ENCODE measurements at regions not wholly inside any gene's neighbourhood (a gene's known extent, or its start where the extent isn't known, plus 50 kb on each side); places are given as distances from the start of the nearest gene placed in this dataset.

- no peak for DNase-seq
These were observed 217.1 kb downstream of the PIK3R1 start for GRCh38 chr5:68432682-68433081.

DNA sequence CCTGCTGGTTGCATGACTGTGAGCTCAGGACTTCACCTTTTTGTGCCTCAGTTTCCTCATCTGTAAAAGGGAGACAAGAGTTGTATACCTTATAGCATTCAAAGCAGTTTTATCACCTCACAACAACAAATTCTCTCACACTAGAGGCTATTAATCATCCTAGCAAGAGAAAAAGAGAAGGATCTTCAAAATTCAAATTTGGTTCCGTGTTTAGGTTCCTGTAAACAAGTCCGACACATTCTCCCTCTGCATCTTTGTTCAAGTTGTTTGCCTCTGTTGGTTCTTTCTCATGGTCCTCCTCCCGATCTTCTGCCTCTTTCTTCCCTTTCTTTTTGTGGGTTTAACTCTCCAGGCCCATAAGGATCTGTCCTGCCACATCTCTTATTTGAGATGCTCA lies 218.0 kb downstream of the PIK3R1 start:
- DNase-seq: no peak

GRCh38 chr5:68433923-68434879 lies 218.6 kb downstream of the PIK3R1 start:
- no peak for DNase-seq

- DNase-seq: no peak
These were observed 220.1 kb downstream of the PIK3R1 start for GRCh38 chr5:68435611-68436010.

DNA sequence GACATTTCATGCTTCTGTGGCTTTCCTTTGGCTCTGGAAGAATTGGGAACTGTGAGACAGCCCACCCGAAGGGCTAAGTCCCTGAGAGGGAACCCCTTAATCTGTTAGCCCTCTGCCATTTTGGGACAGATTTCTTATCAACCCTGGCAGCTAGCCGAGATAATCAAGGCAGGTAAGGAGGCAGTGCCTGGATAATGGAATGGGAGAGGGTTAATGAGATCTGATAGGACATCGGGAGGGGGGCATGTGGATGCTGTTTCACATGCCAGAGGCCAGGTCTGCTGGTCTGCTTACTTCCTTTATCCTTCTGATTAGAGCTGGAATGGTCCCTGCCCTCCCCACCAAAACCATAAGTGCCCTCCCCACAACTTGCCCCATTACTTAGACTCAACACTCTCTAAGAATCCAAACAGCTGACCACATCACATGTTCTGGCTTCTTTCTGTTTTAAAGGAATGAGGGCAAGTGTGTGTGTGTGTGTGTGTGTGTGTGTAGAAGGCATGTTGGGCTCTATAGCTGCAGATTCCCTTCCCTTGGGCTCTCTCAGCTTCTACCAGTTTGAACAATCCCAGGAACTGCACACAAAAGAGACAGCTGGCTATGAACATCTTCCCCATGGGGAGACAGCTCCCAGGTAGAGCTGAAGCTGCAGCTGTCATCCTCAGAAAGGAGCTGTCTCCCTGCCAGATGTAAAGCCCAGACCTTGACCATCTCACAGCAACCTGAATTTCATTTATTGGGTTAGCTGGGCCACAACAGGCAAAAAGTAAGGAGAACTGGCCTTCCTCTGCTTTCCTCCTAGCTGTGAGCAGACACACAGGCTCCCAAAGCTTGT lies 221.3 kb downstream of the PIK3R1 start:
- DNase-seq: no peak

DNA sequence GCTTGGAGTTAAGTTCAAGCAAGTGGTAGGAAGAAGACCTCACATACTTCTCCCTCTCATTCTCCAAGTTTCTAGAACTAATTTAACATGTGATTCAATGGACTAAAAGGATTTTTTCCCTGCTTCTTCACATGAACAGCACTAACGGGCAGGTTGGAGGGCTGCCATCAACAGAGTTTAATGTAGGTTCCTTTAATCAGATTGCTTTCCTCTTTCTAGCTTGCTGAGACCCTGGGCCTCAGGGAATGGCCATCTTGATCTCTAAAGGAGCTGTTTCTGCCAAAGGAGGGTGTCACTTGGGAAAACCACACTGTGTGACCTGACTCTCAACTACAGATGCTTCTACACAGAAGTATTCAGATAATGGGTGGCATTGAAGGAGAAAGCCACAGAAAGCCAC lies 223.3 kb downstream of the PIK3R1 start:
- no peak for DNase-seq

- no peak for DNase-seq
These were observed 224.7 kb downstream of the PIK3R1 start for GRCh38 chr5:68440245-68440644.

DNA sequence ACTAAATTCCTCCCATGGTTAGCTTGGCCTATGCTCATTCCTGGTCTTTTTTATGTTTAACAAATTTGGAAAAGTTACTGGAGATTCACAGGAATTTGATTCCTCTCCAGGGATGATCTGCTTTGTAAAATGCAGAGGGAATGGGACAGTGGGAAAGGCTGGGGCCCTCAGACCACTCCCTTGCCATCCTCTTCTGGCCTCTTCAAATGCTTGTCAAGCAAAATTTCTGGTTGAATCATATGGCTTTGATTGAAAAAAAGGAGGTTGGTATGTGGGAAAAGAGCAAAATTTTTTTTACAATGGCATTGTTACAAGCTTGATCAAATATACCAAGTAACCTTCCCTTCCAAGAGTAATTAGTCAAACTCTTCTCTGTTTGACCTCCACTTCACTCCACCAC lies 225.1 kb downstream of the PIK3R1 start:
- DNase-seq: no peak

GRCh38 chr5:68441309-68442073 lies 225.9 kb downstream of the PIK3R1 start:
- DNase-seq: no peak

GRCh38 chr5:68443091-68443490 lies 227.5 kb downstream of the PIK3R1 start:
- no peak for DNase-seq

DNA sequence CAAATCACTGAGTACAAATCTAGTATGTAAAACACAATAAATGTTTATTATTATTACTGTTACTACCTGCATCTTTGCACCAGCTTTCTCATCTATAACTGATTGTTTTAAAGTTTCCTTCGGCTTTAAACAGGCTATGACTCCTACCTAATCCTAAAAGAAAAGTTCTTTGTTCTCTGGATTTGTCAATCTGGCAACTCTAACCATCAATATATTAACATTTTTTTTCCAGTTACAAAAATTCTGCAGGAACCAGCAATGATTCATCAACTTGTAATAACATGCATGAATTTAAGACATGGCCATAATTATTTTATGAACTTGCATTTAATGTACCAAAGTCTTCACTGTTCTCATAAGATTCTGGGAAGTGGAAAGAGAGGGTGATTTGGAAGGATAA lies 228.5 kb downstream of the PIK3R1 start:
- DNase-seq: no peak

- no peak for DNase-seq
These were observed 229.3 kb downstream of the PIK3R1 start for GRCh38 chr5:68444833-68445232.

DNA sequence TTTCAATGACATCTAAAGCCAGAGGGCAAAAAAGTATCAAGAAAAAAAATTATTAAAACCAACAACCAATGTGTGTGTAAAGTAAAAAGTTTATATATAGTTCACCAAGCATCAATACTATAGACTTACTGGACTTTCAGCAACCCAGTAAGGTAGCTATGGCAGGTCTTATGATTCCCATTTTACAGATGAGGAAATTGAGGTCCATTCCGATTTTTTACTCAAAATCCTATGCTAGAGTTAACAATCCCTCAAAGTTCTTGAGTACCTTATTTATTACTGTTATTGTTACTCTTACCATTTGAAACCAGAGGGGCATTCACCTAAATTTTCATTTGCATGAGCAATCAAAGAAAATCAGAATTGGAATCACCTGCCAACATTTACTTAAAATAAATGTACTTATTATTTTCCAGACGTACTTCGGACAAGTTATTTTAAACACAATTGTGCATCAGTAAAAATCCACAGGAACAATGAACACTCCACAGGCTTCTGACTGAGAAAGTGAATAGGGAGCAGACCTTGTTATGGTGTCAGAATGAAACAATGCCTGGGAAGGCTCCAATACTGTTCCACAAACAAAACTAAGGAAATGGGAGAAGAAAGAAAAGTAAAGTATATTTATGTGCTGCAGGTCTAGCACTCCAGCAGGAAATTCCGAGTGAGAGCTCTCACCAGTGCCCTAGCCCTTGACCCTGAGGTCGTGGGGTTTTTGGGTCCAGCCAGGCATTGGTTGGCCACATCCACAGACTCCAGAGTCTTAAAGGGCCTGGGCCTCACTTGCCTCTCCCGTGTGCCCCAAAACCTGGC lies 229.9 kb downstream of the PIK3R1 start:
- no peak for DNase-seq

- DNase-seq: no peak
These were observed 230.5 kb downstream of the PIK3R1 start for GRCh38 chr5:68446070-68446357.

DNA sequence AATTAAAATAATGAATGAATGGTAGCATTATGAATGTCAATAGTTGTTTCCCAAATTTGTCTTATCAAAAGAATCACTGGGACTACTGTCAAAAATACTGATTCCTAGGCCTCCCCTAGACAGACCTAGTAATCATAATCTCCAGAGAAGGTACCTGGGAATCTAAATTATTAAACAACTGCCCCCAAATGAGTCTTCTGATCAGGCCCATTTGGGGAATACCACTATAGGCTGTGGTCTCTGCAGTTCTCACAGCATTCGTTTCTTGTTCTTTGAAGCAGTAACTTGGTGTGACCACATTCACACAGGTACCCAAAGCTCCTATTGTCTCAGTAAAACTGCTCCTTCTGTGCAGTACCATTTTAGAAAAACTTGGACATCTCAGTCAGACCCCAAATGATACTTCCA lies 230.9 kb downstream of the PIK3R1 start:
- no peak for DNase-seq

DNA sequence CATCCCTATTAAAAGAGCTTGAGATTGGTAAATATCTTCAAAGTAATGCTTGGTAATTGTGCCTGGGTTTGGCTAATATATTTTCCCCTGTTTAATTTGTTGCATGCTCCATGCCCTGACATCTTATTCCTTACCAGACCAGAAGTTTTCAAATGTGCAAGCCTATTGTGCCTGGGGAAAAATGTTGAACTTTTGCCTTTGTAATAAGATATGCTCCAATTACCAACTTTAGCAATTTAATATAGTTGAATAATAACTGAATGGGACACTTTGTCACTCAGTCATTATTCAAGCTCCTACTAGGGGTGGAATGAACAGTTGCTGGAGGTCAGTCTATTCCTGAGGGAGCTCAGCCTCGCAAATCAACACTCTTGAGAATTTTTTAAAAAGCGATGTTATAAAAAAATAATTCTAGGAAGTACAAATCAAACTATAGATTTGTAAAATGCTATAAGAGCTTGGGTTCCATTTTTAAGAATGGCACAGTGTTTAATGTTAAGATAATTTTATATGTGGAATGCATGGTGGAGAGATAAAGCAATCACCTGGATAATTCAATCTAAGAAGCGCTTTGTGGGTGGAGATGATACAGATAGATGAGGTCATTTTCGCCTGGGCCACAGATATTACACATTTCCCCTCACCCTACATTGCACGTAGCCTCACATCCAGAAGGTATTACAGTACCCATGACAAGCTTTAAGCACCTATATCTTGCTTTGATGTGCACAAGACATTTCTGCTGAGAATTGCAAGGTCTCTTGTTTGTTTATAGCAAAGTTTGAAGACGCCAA lies 231.8 kb downstream of the PIK3R1 start:
- DNase-seq: no peak

- no peak for DNase-seq
These were observed 233.8 kb downstream of the PIK3R1 start for GRCh38 chr5:68449380-68449779.

GRCh38 chr5:68450245-68450852 lies 234.8 kb downstream of the PIK3R1 start:
- DNase-seq: no peak

DNA sequence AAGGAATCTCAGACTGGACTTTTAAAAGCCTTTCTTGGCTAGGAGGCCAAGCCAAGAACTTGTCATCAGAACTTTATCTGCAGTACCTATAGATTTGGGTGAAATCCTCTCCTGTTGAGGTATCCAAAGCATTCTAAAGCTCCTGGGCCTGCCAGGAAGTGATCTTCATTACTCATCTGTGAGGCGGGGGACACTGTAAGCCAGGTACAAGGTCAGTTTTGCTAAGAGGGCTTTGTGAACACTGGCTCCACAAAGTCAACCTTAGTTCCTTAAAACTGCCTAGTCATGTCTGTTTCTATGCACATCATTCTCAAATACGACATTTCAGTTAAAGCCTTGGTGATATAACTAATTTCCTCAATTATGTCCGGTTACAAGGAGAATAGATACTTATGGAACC lies 236.7 kb downstream of the PIK3R1 start:
- no peak for DNase-seq

GRCh38 chr5:68454172-68454571 lies 238.6 kb downstream of the PIK3R1 start:
- no peak for DNase-seq

DNA sequence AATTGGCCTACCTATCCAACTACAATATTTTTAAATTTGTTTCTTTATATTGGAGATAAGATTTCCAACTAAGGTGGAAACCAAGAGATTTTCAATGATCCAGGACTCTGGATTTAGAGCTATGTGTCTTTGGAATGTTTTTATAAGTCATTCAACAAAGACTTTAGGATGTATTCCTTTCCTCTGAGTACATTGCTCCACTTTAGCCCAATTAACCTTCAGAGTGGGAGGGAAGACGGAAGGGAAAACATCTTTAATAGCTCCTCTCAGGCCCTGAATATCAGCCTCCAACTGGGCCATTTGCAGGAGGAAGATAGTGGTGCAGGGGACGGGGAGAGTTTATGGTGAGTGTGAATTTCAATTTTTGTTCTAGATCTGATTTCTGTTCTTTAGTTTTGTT lies 239.2 kb downstream of the PIK3R1 start:
- DNase-seq: no peak
